Right atrium auricular region (tissue), 2 donors: ENCODE measurements at regions not wholly inside any gene's neighbourhood (a gene's known extent, or its start where the extent isn't known, plus 50 kb on each side); places are given as distances from the start of the nearest gene placed in this dataset.
A peak's percentile ranks its signal among the peaks of the same experiment; 100 is the strongest.
"Not testable (repeated sequence)": the region's sequence is repeated elsewhere in the genome, so short reads cannot be mapped to it uniquely, and the experiment has no call there.

Experiments
- DNase-seq: peaks from one replicate; pipeline ENCODE4 v3.0.0-alpha.2; 2019; ENCODE audit warnings: low spot score
- H3K27ac ChIP-seq, 2 donors: fragments of 200-600 bp; sonication (generic); 1 replicate in 1 of 2; 2 replicates in 1 of 2; pipeline ENCODE4 v1.5.1; 2016 to 2019
- H3K27me3 ChIP-seq, 2 donors: fragments of 200-600 bp; sonication (generic); one replicate each; pipeline versions ENCODE4 v1.5.1 to v1.6.0; 2017 to 2019
- H3K36me3 ChIP-seq: fragments of 200-600 bp; sonication (generic); one replicate; pipeline ENCODE4 v1.5.1; 2016
- H3K4me1 ChIP-seq, 2 donors: fragments of 200-600 bp; sonication (generic); one replicate each; pipeline versions ENCODE4 v1.5.1 to v1.6.0; 2017 to 2019
- H3K4me3 ChIP-seq, 2 donors: fragments of 200-600 bp; sonication (generic); 1 replicate in 1 of 2; 2 replicates in 1 of 2; pipeline ENCODE4 v1.5.1; 2017 to 2019; ENCODE audit warnings: mild to moderate bottlenecking in 1 of 2, moderate library complexity in 1 of 2
- H3K9me3 ChIP-seq, 2 donors: fragments of 200-600 bp; sonication (generic); one replicate each; pipeline ENCODE4 v1.5.1; 2019
- CTCF ChIP-seq, 2 donors: fragments of 200-600 bp; sonication (generic); IDR thresholded peaks; one replicate each; pipeline ENCODE4 v1.5.1; 2019; ENCODE audit warnings: antibody characterized with exemption in 2 of 2

DNA sequence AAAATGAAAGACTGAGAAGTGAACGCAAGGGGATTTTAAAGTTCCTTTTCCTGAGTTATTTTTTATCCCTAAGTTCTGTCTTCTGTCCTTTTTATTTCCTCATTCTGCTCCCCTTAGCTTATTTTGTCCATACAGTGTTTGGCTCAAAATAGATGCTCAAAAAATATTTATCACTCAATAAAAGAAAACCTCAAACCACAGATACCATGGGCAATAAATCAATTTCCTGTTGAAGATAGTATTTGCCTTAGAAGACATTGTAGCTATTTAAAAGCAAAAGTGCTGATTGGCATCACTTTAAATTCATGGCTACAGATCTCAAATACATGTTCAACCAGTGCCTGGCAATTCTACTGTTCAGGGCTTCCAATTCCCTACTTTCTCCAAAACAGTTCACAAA is 316.5 kb upstream of the ADAMTS9 start:
- Histone ChIP-seq H3K9me3 (no peaks in the 10 kb centered on the region), H3K27me3 (no peaks in the 10 kb centered on the region), H3K4me1 (no peaks in the 10 kb centered on the region), H3K27ac (no peak overlapping the region), H3K36me3 (no peaks in the 10 kb centered on the region), H3K4me3 (no peak overlapping the region)
- DNase-seq: no peak
- TF ChIP-seq CTCF (IDR thresholded peaks at IDR 0.05): no peak

DNA sequence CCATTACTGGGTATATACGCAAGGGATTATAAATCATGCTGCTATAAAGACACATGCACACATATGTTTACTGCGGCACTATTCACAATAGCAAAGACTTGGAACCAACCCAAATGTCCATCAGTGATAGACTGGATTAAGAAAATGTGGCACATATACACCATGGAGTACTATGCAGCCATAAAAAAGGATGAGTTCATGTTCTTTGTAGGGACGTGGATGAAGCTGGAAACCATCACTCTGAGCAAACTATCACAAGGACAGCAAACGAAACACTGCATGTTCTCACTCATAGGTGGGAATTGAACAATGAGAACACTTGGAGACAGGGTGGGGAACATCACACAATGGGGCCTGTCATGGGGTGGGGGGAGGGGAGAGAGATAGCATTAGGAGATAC is 313.3 kb upstream of the ADAMTS9 start:
- not testable (repeated sequence) for DNase-seq

GRCh38 chr3:64998317-64998716 is 310.5 kb upstream of the ADAMTS9 start:
- no peak overlapping the region for H3K27ac ChIP-seq
- H3K36me3 ChIP-seq: no peaks in the 10 kb centered on the region
- no peaks in the 10 kb centered on the region for H3K27me3 ChIP-seq
- H3K4me3 ChIP-seq: no peak overlapping the region
- H3K4me1 ChIP-seq: peaks cover 0 to 16% of the 10 kb centered on the region in 2 donors
- DNase-seq: no peak
- TF ChIP-seq CTCF (IDR thresholded peaks at IDR 0.05): no peak
- no peaks in the 10 kb centered on the region for H3K9me3 ChIP-seq

More for the DNA sequence above, 313.3 kb upstream of the ADAMTS9 start:
- H3K4me1 ChIP-seq, H3K27me3 ChIP-seq, H3K27ac ChIP-seq, H3K9me3 ChIP-seq, H3K36me3 ChIP-seq, H3K4me3 ChIP-seq: not testable (repeated sequence)

DNA sequence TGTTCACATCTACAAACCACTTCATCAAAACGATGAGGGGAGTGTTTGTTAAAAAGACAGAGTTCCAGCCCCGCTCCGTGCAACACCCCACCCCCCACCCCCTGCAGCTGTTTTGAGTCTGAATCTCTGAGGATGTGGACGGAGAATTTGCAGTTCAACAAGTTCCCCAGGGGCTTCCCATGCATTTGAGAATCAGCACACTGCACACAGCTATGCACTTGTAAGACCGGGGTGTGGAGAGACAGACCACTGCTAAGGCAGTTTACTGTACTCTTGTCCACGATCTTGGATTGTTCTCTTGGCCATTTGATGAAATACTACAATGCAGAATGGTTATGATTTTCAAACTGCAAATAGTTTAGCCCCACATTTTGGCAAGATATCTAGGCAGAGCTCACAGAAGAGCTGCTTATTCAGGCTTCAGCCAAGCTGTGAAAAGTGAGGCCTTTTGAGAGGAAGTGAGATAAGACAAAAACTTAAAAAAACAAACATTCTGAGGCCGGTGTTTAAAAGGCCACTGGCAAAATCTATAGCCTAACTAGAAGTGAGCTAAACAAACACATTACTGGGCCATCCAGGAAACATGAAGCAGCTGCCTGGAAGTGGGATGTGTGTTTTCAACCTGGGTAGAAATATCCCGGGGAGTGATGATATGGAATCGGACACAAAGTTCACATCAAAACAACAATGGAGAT is 308.2 kb upstream of the ADAMTS9 start:
- H3K27ac ChIP-seq: peak overlapping the region; percentile 14 to 23

GRCh38 chr3:64993781-64994180 is 306.0 kb upstream of the ADAMTS9 start:
- no peaks in the 10 kb centered on the region for H3K27me3 ChIP-seq
- no peak for DNase-seq
- H3K9me3 ChIP-seq: no peaks in the 10 kb centered on the region
- peaks cover 0 to 16% of the 10 kb centered on the region in 2 donors for H3K4me1 ChIP-seq
- no peak for TF ChIP-seq CTCF (IDR thresholded peaks at IDR 0.05)
- H3K27ac ChIP-seq: no peak overlapping the region
- H3K36me3 ChIP-seq: no peaks in the 10 kb centered on the region
- H3K4me3 ChIP-seq: no peak overlapping the region

More for the DNA sequence above, 308.2 kb upstream of the ADAMTS9 start:
- Histone ChIP-seq H3K4me1 (peaks cover 0 to 16% of the 10 kb centered on the region in 2 donors), H3K4me3 (no peak overlapping the region), H3K9me3 (no peaks in the 10 kb centered on the region), H3K27me3 (no peaks in the 10 kb centered on the region), H3K36me3 (no peaks in the 10 kb centered on the region)
- no peak for DNase-seq
- TF ChIP-seq CTCF (IDR thresholded peaks at IDR 0.05): no peak

DNA sequence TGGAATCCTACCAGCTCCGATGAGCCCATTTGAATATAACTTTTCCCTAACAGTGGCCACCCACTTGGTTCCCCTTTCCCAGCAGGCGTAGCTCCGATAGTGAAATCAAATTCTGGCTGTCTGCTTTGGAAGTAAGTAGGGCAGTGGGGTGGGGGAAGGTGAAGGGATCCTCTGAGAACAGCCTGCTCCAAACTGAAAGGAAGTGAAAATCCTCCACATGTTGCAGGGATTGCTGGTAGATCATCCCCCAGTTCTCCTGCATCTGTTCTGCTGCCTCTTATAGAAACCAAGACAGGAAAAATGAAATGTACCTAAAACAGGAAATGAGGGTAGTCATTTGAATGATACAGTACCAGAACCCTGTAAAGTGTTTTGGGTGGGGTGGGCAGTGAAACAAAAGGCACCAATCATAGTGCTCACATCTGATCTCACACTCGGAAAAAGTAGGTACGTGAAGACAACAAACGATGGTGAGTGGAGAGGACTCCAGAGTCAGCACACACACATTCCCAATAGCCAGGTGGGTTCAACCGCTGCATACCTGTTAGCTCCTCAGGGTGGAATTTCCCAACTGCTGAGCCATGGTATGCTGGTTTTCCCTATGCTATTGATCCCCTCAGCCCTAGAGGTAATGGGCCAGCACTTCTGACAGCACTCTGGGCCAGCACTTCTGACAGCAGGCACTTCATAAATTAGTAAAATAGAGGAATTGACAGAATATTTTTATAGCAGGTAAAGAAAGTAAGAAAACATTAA is 304.9 kb upstream of the ADAMTS9 start:
- no peaks in the 10 kb centered on the region for H3K36me3 ChIP-seq
- H3K4me3 ChIP-seq: no peak overlapping the region
- no peak overlapping the region for H3K27ac ChIP-seq
- TF ChIP-seq CTCF (IDR thresholded peaks at IDR 0.05): no peak
- H3K9me3 ChIP-seq: no peaks in the 10 kb centered on the region
- H3K4me1 ChIP-seq: peaks cover 0 to 16% of the 10 kb centered on the region in 2 donors
- no peak for DNase-seq
- no peaks in the 10 kb centered on the region for H3K27me3 ChIP-seq
